ENCODE measurements at regions not wholly inside any gene's neighbourhood (a gene's known extent, or its start where the extent isn't known, plus 50 kb on each side); places are given as distances from the start of the nearest gene placed in this dataset.

DNA sequence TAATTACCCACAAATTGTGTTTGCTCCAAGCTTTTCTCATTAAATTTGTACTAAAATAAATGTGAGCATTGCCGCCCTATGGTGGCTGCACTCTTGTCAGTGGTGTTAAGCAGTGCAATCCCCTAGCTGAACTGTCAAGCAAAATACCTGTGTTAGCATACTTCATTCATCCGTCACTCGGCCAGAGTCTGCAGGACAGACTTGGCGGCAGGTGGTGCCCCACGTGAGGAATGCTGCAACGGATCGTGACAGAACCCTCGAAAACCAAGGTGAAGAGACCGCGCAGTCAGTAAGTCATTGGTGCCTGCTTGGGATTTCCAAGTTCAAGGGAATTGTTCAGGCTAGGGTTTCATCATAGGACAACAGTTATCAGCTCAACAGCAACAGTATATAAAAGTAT lies 1592.1 kb upstream of the TENM4 start:
- H3K27me3 ChIP-seq (ENCODE audit: control insufficient read depth, insufficient read depth, low read length): no peaks in the 10 kb centered on the region
- no peak overlapping the region for H3K4me3 ChIP-seq (ENCODE audit: low read depth, low read length)
- no peaks in the 10 kb centered on the region for H3K9me3 ChIP-seq (ENCODE audit: control insufficient read depth, insufficient read depth, low read length)
- TF ChIP-seq, protein P1, sequence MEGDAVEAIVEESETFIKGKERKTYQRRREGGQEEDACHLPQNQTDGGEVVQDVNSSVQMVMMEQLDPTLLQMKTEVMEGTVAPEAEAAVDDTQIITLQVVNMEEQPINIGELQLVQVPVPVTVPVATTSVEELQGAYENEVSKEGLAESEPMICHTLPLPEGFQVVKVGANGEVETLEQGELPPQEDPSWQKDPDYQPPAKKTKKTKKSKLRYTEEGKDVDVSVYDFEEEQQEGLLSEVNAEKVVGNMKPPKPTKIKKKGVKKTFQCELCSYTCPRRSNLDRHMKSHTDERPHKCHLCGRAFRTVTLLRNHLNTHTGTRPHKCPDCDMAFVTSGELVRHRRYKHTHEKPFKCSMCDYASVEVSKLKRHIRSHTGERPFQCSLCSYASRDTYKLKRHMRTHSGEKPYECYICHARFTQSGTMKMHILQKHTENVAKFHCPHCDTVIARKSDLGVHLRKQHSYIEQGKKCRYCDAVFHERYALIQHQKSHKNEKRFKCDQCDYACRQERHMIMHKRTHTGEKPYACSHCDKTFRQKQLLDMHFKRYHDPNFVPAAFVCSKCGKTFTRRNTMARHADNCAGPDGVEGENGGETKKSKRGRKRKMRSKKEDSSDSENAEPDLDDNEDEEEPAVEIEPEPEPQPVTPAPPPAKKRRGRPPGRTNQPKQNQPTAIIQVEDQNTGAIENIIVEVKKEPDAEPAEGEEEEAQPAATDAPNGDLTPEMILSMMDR (IDR thresholded peaks at IDR 0.05; ENCODE audit: low read depth, low read length): no peak
- POLR2A ChIA-PET: no interaction called here
- CTCF ChIA-PET: no interaction called here
- no peak for DNase-seq (ENCODE audit: low read depth, low spot score)
- H3K27ac ChIP-seq (ENCODE audit: low read depth, low read length): no peak overlapping the region

DNA sequence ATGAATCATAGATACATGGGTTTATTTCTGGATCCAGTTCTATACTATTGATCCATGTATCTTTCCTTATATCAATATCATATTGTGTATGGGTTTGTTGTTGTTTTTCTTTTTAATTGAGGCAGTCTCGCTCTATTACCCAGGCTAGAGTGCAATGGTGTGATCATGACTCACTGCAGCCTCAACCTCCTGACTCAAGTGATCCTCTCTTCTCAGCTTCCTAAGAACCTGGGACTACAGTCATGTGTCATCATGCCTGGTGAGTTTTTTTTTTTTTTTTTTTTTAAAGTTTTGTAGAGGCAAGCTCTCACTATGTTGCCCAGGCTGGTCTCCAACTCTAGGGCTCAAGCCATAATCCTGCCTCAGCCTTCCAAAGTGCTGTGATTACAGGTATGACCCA lies 1589.4 kb upstream of the TENM4 start:
- no peak overlapping the region for H3K4me3 ChIP-seq (ENCODE audit: low read depth, low read length)
- ChIA-PET CTCF (no interaction called here), POLR2A (no interaction called here)
- no peaks in the 10 kb centered on the region for H3K27me3 ChIP-seq (ENCODE audit: control insufficient read depth, insufficient read depth, low read length)
- no peak overlapping the region for H3K27ac ChIP-seq (ENCODE audit: low read depth, low read length)
- TF ChIP-seq, protein P1 (IDR thresholded peaks at IDR 0.05; ENCODE audit: low read depth, low read length): no peak
- H3K9me3 ChIP-seq (ENCODE audit: control insufficient read depth, insufficient read depth, low read length): no peaks in the 10 kb centered on the region
- no peak for DNase-seq (ENCODE audit: low read depth, low spot score)

DNA sequence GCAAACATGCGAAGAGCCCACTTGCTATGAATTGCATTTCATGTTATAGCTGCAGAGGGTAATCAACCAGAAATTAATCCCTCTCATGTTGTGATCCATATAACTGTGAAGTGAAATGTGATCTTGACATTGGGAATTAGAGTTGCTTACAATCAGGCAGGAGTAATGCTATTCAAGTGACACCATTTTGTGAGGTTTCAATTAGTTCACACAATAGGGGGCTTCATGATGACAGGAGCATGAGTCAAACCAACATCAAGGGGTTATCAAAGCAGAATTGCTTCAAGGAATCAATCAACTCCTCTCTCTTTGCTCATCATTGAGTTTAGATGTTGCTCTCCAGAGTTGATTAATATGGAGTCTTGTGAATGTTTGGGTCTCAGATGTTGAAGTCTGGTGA lies 1585.2 kb upstream of the TENM4 start:
- CTCF ChIA-PET: no interaction called here
- DNase-seq (ENCODE audit: low read depth, low spot score): no peak
- no peaks in the 10 kb centered on the region for H3K27me3 ChIP-seq (ENCODE audit: control insufficient read depth, insufficient read depth, low read length)
- POLR2A ChIA-PET: no interaction called here
- no peak overlapping the region for H3K27ac ChIP-seq (ENCODE audit: low read depth, low read length)
- TF ChIP-seq, protein P1 (IDR thresholded peaks at IDR 0.05; ENCODE audit: low read depth, low read length): no peak
- no peaks in the 10 kb centered on the region for H3K9me3 ChIP-seq (ENCODE audit: control insufficient read depth, insufficient read depth, low read length)
- no peak overlapping the region for H3K4me3 ChIP-seq (ENCODE audit: low read depth, low read length)

DNA sequence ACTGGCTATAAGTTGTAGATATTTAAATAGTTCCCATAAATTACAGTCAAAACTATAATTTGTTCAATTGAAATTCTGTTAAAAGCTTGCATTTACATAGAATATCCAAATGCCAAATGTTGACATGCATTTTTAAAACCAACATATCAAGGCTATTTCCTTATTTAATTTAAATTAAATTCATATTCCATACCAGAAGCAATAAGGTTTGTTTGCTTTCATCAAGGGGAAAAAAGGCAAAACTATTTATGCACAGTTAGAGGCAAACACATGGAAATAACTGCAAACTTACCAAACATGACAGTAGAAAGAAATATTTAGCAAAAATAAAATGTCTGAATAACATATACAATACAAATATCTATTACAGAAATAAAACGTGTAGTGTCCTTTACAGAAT lies 1581.2 kb upstream of the TENM4 start:
- CTCF ChIA-PET: no interaction called here
- TF ChIP-seq, protein P1 (IDR thresholded peaks at IDR 0.05; ENCODE audit: low read depth, low read length): no peak
- DNase-seq (ENCODE audit: low read depth, low spot score): no peak
- no peak overlapping the region for H3K4me3 ChIP-seq (ENCODE audit: low read depth, low read length)
- H3K27ac ChIP-seq (ENCODE audit: low read depth, low read length): no peak overlapping the region
- no peaks in the 10 kb centered on the region for H3K9me3 ChIP-seq (ENCODE audit: control insufficient read depth, insufficient read depth, low read length)
- POLR2A ChIA-PET: no interaction called here
- H3K27me3 ChIP-seq (ENCODE audit: control insufficient read depth, insufficient read depth, low read length): no peaks in the 10 kb centered on the region

DNA sequence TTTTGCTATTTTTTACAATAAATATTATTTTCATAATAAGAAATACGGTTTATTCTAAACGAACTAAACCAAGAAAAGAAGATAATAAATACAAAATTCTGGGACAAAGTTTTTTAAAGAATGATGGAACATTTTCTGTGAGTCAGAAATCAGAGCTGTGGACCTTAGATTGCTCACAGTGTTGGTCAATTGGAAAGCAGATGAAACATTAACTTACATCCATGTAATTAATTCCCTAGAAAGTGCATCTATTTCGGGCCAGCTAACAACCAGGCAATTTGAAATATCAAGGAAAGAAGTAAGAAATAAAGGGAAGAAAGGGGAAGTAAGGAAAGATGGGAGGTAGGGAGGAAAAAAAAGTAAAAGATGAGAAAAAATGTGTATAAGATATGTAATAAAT lies 1569.8 kb upstream of the TENM4 start:
- ChIA-PET POLR2A (no interaction called here), CTCF (no interaction called here)
- TF ChIP-seq, protein P1 (IDR thresholded peaks at IDR 0.05; ENCODE audit: low read depth, low read length): no peak

More for the DNA sequence above, 1569.8 kb upstream of the TENM4 start:
- H3K27ac ChIP-seq (ENCODE audit: low read depth, low read length): no peak overlapping the region
- no peaks in the 10 kb centered on the region for H3K9me3 ChIP-seq (ENCODE audit: control insufficient read depth, insufficient read depth, low read length)
- no peak for DNase-seq (ENCODE audit: low read depth, low spot score)
- H3K27me3 ChIP-seq (ENCODE audit: control insufficient read depth, insufficient read depth, low read length): no peaks in the 10 kb centered on the region
- H3K4me3 ChIP-seq (ENCODE audit: low read depth, low read length): no peak overlapping the region
